CD14-positive monocyte (primary cell): ENCODE measurements at regions not wholly inside any gene's neighbourhood (a gene's known extent, or its start where the extent isn't known, plus 50 kb on each side); places are given as distances from the start of the nearest gene placed in this dataset.

Source experiments
- DNase-seq, 3 donors: peaks; one replicate each; pipeline ENCODE4 v3.0.0-alpha.2; 2011 to 2022
- H2AFZ ChIP-seq: 2 replicates; pipeline ENCODE4 v1.6.0; 2012; ENCODE audit warnings: mild to moderate bottlenecking, low read depth, low read length, inconsistent platforms; ENCODE audit not compliant: insufficient read depth, poor library complexity, severe bottlenecking
- H3K27ac ChIP-seq, 2 donors: 1 replicate in 1 of 2; 2 replicates in 1 of 2; pipeline ENCODE4 v1.5.1; 2012 to 2013; ENCODE audit warnings: low read length in 2 of 2, control low read depth in 1 of 2, inconsistent platforms in 1 of 2, low read depth in 1 of 2, mild to moderate bottlenecking in 1 of 2
- H3K27me3 ChIP-seq, 2 donors: one replicate each; pipeline versions ENCODE4 v1.6.0 to v1.6.1; 2011 to 2013; ENCODE audit warnings: low read length in 2 of 2; ENCODE audit not compliant: control insufficient read depth in 2 of 2, insufficient read depth in 2 of 2
- H3K36me3 ChIP-seq, 2 donors: replicated peaks in 1 of 2; 1 replicate in 1 of 2; 2 replicates in 1 of 2; pipeline versions ENCODE4 v1.5.1 to v1.6.1; 2012 to 2013; ENCODE audit warnings: low read length in 2 of 2, control low read depth in 1 of 2, inconsistent platforms in 1 of 2, mild to moderate bottlenecking in 1 of 2; ENCODE audit not compliant: insufficient read depth in 2 of 2, control insufficient read depth in 1 of 2
- H3K4me1 ChIP-seq, 2 donors: 1 replicate in 1 of 2; 2 replicates in 1 of 2; pipeline versions ENCODE4 v1.5.1 to v1.6.1; 2012 to 2013; ENCODE audit warnings: low read length in 2 of 2, control low read depth in 1 of 2, inconsistent platforms in 1 of 2, mild to moderate bottlenecking in 1 of 2, moderate library complexity in 1 of 2; ENCODE audit not compliant: insufficient read depth in 2 of 2, control insufficient read depth in 1 of 2
- H3K4me2 ChIP-seq: replicated peaks from 2 replicates; pipeline ENCODE3; 2012; ENCODE audit warnings: low read length, moderate library complexity, mild to moderate bottlenecking; ENCODE audit not compliant: poor library complexity, severe bottlenecking; ENCODE audit errors: extremely low read depth
- H3K4me3 ChIP-seq, 3 experiments: fragments of 200-600 bp in 1 of 3; sonication (generic) in 1 of 3; replicated peaks in 1 of 3; 1 replicate in 2 of 3; 2 replicates in 1 of 3; pipeline ENCODE4 v1.5.1; 2011 to 2013; ENCODE audit warnings: low read length in 3 of 3, mild to moderate bottlenecking in 3 of 3, control low read depth in 2 of 3, low read depth in 2 of 3, inconsistent platforms in 1 of 3, moderate library complexity in 1 of 3
- H3K79me2 ChIP-seq: 2 replicates; pipeline ENCODE4 v1.6.0; 2012; ENCODE audit warnings: mild to moderate bottlenecking, control low read depth, inconsistent platforms, low read length, moderate library complexity; ENCODE audit not compliant: insufficient read depth
- H3K9ac ChIP-seq: 2 replicates; pipeline ENCODE4 v1.6.0; 2017; ENCODE audit warnings: low read length, mild to moderate bottlenecking; ENCODE audit not compliant: insufficient read depth, poor library complexity, severe bottlenecking
- H3K9me3 ChIP-seq, 2 donors: replicated peaks in 1 of 2; 1 replicate in 1 of 2; 2 replicates in 1 of 2; pipeline versions ENCODE4 v1.5.1 to v1.6.1; 2012 to 2013; ENCODE audit warnings: low read length in 2 of 2, control low read depth in 1 of 2; ENCODE audit not compliant: control insufficient read depth in 1 of 2, insufficient read depth in 1 of 2
- H4K20me1 ChIP-seq: 2 replicates; pipeline ENCODE4 v1.6.0; 2012; ENCODE audit warnings: mild to moderate bottlenecking, low read length, control low read depth, moderate library complexity; ENCODE audit not compliant: insufficient read depth
- H3K27ac Mint-ChIP-seq, 7 donors: one replicate each; pipeline ENCODE4 v1.8.0; 2020; ENCODE audit warnings: mild to moderate bottlenecking in 7 of 7, mixed read lengths in 7 of 7, moderate library complexity in 6 of 7, inconsistent platforms in 2 of 7
- H3K27me3 Mint-ChIP-seq, 3 donors: one replicate each; pipeline ENCODE4 v1.8.0; 2021 to 2022; ENCODE audit warnings: low read depth in 3 of 3, mild to moderate bottlenecking in 3 of 3, mixed read lengths in 3 of 3, moderate library complexity in 3 of 3, inconsistent platforms in 1 of 3
- H3K36me3 Mint-ChIP-seq, 2 donors: one replicate each; pipeline ENCODE4 v1.8.0; 2020; ENCODE audit warnings: mixed read lengths in 2 of 2, inconsistent platforms in 1 of 2, mild to moderate bottlenecking in 1 of 2
- H3K4me1 Mint-ChIP-seq: one replicate; pipeline ENCODE4 v1.8.0; 2020; ENCODE audit warnings: mild to moderate bottlenecking, mixed read lengths
- H3K4me3 Mint-ChIP-seq, 2 donors: one replicate each; pipeline ENCODE4 v1.8.0; 2020; ENCODE audit warnings: mild to moderate bottlenecking in 2 of 2, mixed read lengths in 2 of 2, moderate library complexity in 1 of 2
- H3K9me3 Mint-ChIP-seq, 7 donors: one replicate each; pipeline ENCODE4 v1.8.0; 2020 to 2022; ENCODE audit warnings: mixed read lengths in 7 of 7, mild to moderate bottlenecking in 6 of 7, moderate library complexity in 6 of 7, inconsistent platforms in 2 of 7
- CTCF ChIP-seq: fragments of 200-600 bp; IDR thresholded peaks from one replicate; pipeline ENCODE4 v1.8.0; 2022; ENCODE audit warnings: antibody characterized with exemption, mild to moderate bottlenecking
- WGBS: methylation state at CpG from one replicate; pipeline ENCODE4 v1.1.5; 2013; ENCODE audit warnings: missing lambda C conversion rate; ENCODE audit not compliant: insufficient coverage; 5-methylcytosine and 5-hydroxymethylcytosine counted together
- intact Hi-C, 2 donors: fragments of 100-400 bp; cut with micrococcal nuclease; formaldehyde crosslinking; loops; one replicate each; pipeline versions ENCODE4 v1.15.0 to v1.15.1; 2023

- Histone ChIP-seq H3K79me2 (no peaks in the 10 kb centered on the region), H3K27ac (no peak overlapping the region), H3K36me3 (no peaks in the 10 kb centered on the region), H2AFZ (no peak overlapping the region), H3K27me3 (no peaks in the 10 kb centered on the region), H3K4me3 (no peak overlapping the region), H3K9ac (no peak overlapping the region), H3K4me1 (no peaks in the 10 kb centered on the region), H4K20me1 (no peaks in the 10 kb centered on the region), H3K9me3 (no peaks in the 10 kb centered on the region), H3K4me2 (no peak overlapping the region)
- no peaks in the 10 kb centered on the region for H3K4me1 Mint-ChIP-seq
- no peaks in the 10 kb centered on the region for H3K36me3 Mint-ChIP-seq
- H3K27me3 Mint-ChIP-seq = peaks cover 2 to 10% (median 8%) of the 10 kb centered on the region in 3 donors
- intact Hi-C loops = no loop called here
- no peak overlapping the region for H3K27ac Mint-ChIP-seq
- no peak for TF ChIP-seq CTCF
- H3K4me3 Mint-ChIP-seq = no peak overlapping the region
- H3K9me3 Mint-ChIP-seq = peaks cover 0 to 3% (median 0%) of the 10 kb centered on the region in 7 donors
- WGBS = 95% methylated on average over 5 of the region's 8 CpGs
- DNase-seq = no peak
Observed at GRCh38 chr6:33925936-33926335, 122.1 kb upstream of the MLN start.

GRCh38 chr6:33925210-33925609 lies 121.4 kb upstream of the MLN start:
- no peak overlapping the region for H3K4me3 Mint-ChIP-seq

More at GRCh38 chr6:33925210-33925609, 121.4 kb upstream of the MLN start:
- Histone ChIP-seq H3K27ac (no peak overlapping the region), H3K36me3 (no peaks in the 10 kb centered on the region), H3K79me2 (no peaks in the 10 kb centered on the region), H3K4me1 (no peaks in the 10 kb centered on the region), H4K20me1 (no peaks in the 10 kb centered on the region), H3K9ac (no peak overlapping the region), H3K27me3 (no peaks in the 10 kb centered on the region), H3K4me2 (no peak overlapping the region), H3K4me3 (no peak overlapping the region), H2AFZ (no peak overlapping the region), H3K9me3 (no peaks in the 10 kb centered on the region)
- TF ChIP-seq CTCF = no peak
- Mint-ChIP-seq H3K27ac (no peak overlapping the region), H3K36me3 (no peaks in the 10 kb centered on the region), H3K27me3 (peaks cover 0 to 8% (median 6%) of the 10 kb centered on the region in 3 donors), H3K4me1 (no peaks in the 10 kb centered on the region), H3K9me3 (peaks cover 0 to 3% (median 0%) of the 10 kb centered on the region in 7 donors)
- DNase-seq = no peak
- intact Hi-C loops = no loop called here
- 93% methylated on average over 5 of the region's 7 CpGs for WGBS
